Hypothalamus (tissue), 51 donors: ENCODE measurements at regions not wholly inside any gene's neighbourhood (a gene's known extent, or its start where the extent isn't known, plus 50 kb on each side); places are given as distances from the start of the nearest gene placed in this dataset.

Experiments
- DNase-seq, 51 donors: peaks; one replicate each; lab custom pipeline; 2025; lab: John Stamatoyannopoulos, UW

DNA sequence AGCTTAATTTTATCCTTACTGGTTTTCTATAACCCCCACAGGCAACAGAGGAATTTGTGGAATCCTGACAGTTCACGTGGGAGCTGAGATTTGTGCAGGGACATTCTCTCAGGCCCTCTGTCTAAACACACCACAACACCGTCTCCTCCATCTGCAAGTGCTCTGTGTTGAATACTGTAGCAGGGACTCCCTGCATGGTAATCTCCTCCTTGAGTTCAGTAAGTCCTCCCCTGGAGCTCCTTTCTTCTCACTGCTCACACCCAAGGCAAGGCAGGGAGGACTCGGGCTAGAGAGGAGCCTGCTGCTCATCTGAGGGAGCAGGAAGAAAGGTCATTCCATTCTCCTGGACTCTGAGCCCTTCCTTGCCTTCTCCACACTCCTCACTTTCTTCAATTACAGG, 348.2 kb downstream of the KCTD12 start:
- DNase-seq, result no peak

DNA sequence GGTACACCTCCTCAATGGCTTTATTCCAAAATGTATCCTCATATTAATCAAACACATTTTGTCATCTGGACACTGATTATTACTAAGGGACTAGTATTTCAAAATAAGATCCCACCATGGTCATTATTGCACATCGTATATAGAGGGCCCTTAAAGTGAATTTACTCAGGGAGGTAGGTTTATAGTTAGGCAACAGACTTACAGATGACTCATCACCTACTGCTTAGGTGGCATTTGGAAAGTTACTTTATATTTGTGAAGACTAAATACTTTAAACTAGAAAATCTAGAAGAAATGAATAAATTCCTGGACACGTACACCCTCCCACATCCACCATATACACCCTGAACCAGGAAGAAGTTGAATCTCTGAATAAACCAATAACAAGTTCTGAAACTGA, 353.0 kb downstream of the KCTD12 start:
- no peak for DNase-seq

DNA sequence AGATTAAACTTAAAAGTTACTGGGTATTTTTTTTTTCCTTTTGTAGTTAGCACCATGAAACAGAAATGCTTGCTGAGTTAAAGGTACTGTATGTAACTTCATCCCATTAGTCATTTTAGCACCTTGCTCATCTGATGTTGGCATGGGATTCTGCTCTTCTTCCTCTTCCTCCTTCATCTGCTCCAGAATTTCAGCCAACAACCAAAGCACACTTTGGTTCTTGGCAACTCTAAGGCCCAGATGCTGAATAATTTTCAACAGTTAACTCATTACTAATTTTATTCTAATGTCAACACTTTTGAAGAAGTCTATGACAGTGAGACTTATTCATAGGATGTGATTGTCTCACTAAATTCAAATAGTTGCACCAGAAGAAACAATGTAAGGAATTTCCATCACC, 359.2 kb downstream of the KCTD12 start:
- no peak for DNase-seq

DNA sequence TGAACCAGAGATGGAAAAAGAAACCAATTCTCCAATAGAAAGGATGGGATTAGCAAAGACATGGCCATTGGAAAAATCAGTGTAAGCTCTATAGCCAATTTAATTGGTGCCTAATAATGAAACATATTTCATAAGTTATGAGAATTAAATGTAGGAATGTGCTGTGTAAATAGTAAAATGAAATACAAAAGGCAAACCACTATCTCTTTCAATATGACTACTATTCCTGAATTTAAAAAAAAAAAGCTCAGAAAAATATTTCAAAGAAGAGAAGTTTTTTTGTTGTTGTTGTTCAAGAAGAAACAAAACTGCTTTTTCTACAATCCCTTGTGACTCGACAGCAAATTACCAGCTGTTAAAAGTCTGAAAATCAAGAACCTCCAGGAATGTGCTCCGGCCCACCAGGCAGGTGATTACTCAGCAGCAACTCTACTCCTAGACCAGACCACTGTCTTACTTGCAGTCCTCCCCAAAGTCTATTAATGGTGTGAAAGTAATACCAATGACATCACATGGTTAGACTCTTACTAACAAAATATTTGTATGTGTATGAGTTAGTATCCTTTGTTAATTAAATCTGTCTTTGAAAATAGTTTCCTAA, 362.4 kb downstream of the KCTD12 start:
- no peak for DNase-seq

- no peak for DNase-seq
Observed at GRCh38 chr13:76522083-76522755, 364.0 kb downstream of the KCTD12 start.

DNA sequence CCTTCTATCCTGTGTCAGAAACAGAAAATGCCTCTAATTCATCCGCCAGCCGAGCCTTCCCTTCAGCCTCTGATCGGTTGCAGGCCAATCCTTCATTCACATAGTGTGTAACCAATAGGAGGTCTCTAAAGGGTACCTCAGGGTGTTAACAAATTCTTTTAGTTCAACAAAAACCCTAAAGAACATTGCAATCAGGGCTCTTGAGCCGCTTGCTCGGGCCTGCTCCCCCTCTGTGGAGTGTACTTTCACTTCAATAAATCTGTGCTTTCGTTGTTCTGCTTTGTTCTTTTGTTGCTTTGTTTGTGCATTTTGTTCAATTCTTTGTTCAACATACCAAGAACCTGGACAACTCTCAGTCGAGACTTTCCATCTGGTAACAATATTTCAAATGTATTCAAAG, 366.5 kb downstream of the KCTD12 start:
- no peak for DNase-seq

- no peak for DNase-seq
Observed at GRCh38 chr13:76516586-76516985, 369.6 kb downstream of the KCTD12 start.

DNA sequence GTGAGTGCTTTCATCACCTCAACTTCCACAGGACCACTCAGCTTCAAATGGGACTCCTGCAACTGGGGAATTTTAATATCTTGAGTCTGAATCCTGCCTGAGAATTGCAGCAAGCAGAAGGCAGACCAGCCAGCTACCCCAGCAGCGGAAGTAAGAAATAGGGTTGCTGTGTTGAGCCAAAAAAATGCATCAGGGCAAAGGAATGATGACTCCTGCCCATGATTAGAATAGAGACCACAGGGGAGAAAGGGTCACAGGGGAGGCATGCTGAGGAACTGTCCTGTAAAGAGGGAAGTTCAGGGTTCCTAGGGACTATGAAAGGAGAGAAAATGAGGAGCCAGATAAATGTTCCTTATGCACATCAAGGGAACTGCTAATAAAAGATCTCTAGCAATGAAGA, 370.2 kb downstream of the KCTD12 start:
- DNase-seq, result no peak

GRCh38 chr13:76512721-76513145, 373.5 kb downstream of the KCTD12 start:
- no peak for DNase-seq

GRCh38 chr13:76505437-76505836, 380.8 kb downstream of the KCTD12 start:
- no peak for DNase-seq

DNA sequence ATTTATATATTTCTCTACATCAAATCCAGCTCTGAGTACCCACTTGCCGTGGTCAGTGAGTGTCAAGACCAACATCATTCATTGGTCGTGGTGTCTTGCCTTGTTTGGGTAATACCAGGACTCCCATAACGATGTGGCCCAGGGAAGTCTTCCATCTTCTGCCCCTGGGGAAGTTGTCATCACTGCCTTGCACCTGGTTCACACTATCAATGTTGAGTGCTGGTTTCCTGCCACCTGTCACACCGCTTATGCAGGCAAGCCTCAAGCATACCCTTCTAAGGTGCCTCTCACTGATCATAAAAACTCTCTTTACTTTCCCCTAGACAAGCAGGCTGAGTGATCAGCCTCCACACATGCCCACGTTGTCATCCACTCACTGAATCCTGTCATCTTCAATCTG, 382.4 kb downstream of the KCTD12 start:
- no peak for DNase-seq

- no peak for DNase-seq
Observed at GRCh38 chr13:76503291-76503690, 382.9 kb downstream of the KCTD12 start.

- DNase-seq, result peak in 2 of 51 donors; percentile 0 to 1
Observed at GRCh38 chr13:76500894-76501293, 385.3 kb downstream of the KCTD12 start.

- DNase-seq, result peak in 4 of 51 donors; percentile 1 to 10 (median 8)
Observed at GRCh38 chr13:76499891-76500290, 386.3 kb downstream of the KCTD12 start.

- DNase-seq, result no peak
Observed at GRCh38 chr13:76489274-76489673, 396.9 kb downstream of the KCTD12 start.

DNA sequence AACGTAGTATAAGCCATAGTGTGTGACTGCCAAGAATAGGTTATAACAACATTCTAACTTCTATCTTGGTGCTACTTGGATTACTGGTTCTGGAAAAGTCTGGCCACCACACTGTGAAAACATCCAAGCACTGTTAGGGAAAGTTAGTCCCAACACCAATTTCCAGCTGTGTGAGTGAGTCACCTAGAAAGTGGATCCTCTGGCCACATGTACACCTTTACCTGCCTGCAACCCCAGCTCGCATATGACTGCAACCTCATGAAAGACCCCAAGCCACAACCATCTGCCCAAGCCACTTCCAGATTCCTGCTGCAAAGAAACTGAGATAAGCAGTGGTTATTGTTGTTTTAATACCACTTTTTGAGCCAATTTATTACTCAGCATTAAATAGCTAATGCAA, 404.5 kb downstream of the KCTD12 start:
- DNase-seq, result no peak

DNA sequence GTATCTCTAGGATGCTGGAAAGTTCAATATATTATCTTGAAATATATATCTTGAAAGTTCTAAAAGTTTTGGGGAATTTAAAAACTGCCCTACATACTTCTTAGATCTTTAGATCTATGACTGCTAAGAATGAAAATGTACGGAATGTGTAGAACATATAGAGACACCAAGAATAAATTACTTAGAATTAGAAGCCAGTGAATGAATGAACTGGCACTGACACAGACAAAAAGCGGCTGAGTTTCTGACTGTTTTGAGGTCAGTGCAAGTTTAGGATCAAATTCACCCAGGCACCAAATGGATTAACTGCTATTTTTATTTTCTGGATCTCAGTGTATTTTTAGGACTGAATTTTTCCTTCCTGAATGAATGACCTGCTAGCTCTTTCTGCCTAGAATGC, 411.2 kb downstream of the KCTD12 start:
- no peak for DNase-seq

- DNase-seq, result no peak
Observed at GRCh38 chr13:76474356-76474755, 411.8 kb downstream of the KCTD12 start.

- DNase-seq, result peak in 47 of 51 donors; percentile 1 to 82 (median 37)
Observed at GRCh38 chr13:76473552-76474134, 412.6 kb downstream of the KCTD12 start.

GRCh38 chr13:76472916-76473315, 413.3 kb downstream of the KCTD12 start:
- no peak for DNase-seq

- no peak for DNase-seq
Observed at GRCh38 chr13:76471486-76471885, 414.7 kb downstream of the KCTD12 start.

DNA sequence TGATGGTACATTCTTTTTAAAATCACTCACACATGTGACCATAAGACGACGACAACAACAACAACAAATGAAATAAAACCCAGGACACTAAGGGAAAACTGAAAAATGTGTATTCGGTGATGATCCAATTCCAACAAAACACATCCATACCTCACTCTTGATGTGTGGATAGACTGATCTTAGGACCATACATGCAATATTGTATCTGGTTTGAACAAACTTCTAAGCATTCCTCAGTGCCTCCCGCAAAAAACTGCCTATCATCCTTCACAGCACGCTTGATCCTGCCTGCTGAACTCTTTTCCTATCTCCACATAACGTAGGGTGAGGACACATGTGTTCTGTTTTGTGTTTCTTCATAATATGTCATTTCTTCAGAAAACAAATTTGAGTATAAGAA, 415.2 kb downstream of the KCTD12 start:
- DNase-seq, result no peak
